Endothelial cell (in vitro differentiated cells): ENCODE measurements at regions not wholly inside any gene's neighbourhood (a gene's known extent, or its start where the extent isn't known, plus 50 kb on each side); places are given as distances from the start of the nearest gene placed in this dataset.
"Not testable (repeated sequence)": the region's sequence is repeated elsewhere in the genome, so short reads cannot be mapped to it uniquely, and the experiment has no call there.

Experiments used
- DNase-seq: peaks from one replicate; pipeline ENCODE4 v3.0.0; 2021; ENCODE audit warnings: low spot score
- H3K27ac Mint-ChIP-seq: one replicate; pipeline ENCODE4 v1.8.0; 2021; ENCODE audit warnings: mixed read lengths, inconsistent platforms; ENCODE audit not compliant: unreplicated experiment
- H3K27me3 Mint-ChIP-seq: one replicate; pipeline ENCODE4 v1.8.0; 2021; ENCODE audit warnings: mild to moderate bottlenecking, moderate library complexity, mixed read lengths, inconsistent platforms; ENCODE audit not compliant: unreplicated experiment
- H3K36me3 Mint-ChIP-seq: one replicate; pipeline ENCODE4 v1.8.0; 2021; ENCODE audit warnings: mild to moderate bottlenecking, low read depth, mixed read lengths, inconsistent platforms; ENCODE audit not compliant: unreplicated experiment
- H3K4me1 Mint-ChIP-seq: one replicate; pipeline ENCODE4 v1.8.0; 2021; ENCODE audit warnings: mild to moderate bottlenecking, mixed read lengths, inconsistent platforms; ENCODE audit not compliant: unreplicated experiment
- H3K4me3 Mint-ChIP-seq: one replicate; pipeline ENCODE4 v1.8.0; 2021; ENCODE audit warnings: mild to moderate bottlenecking, mixed read lengths, inconsistent platforms; ENCODE audit not compliant: unreplicated experiment
- H3K9me3 Mint-ChIP-seq: one replicate; pipeline ENCODE4 v1.8.0; 2021; ENCODE audit warnings: mixed read lengths, inconsistent platforms; ENCODE audit not compliant: unreplicated experiment
- CTCF ChIP-seq: fragments of 200-600 bp; sonication (generic); IDR thresholded peaks from one replicate; pipeline ENCODE4 v1.5.0; 2021; ENCODE audit warnings: antibody characterized with exemption; ENCODE audit not compliant: unreplicated experiment

GRCh38 chr6:76509397-76509796, 436.9 kb upstream of the IMPG1 start:
- DNase-seq: no peak
- no peak overlapping the region for H3K27ac Mint-ChIP-seq
- no peaks in the 10 kb centered on the region for H3K9me3 Mint-ChIP-seq
- no peaks in the 10 kb centered on the region for H3K4me1 Mint-ChIP-seq
- no peaks in the 10 kb centered on the region for H3K36me3 Mint-ChIP-seq
- no peak overlapping the region for H3K4me3 Mint-ChIP-seq
- TF ChIP-seq CTCF: no peak
- no peaks in the 10 kb centered on the region for H3K27me3 Mint-ChIP-seq

GRCh38 chr6:76506808-76507207, 434.3 kb upstream of the IMPG1 start:
- no peak for TF ChIP-seq CTCF
- Mint-ChIP-seq H3K27ac (no peak overlapping the region), H3K27me3 (peaks cover 2% of the 10 kb centered on the region), H3K9me3 (no peaks in the 10 kb centered on the region), H3K4me3 (no peak overlapping the region), H3K36me3 (no peaks in the 10 kb centered on the region), H3K4me1 (no peaks in the 10 kb centered on the region)
- DNase-seq: no peak

- DNase-seq: no peak
- no peak for TF ChIP-seq CTCF
- Mint-ChIP-seq H3K4me3 (no peak overlapping the region), H3K27ac (no peak overlapping the region), H3K27me3 (peaks cover 2% of the 10 kb centered on the region), H3K9me3 (peaks cover 9% of the 10 kb centered on the region), H3K36me3 (peaks cover 8% of the 10 kb centered on the region), H3K4me1 (no peaks in the 10 kb centered on the region)
These were observed 423.4 kb upstream of the IMPG1 start for GRCh38 chr6:76495909-76496308.

- H3K9me3 Mint-ChIP-seq: peaks cover 13% of the 10 kb centered on the region
- DNase-seq, H3K4me1 Mint-ChIP-seq, H3K36me3 Mint-ChIP-seq, H3K27me3 Mint-ChIP-seq, H3K27ac Mint-ChIP-seq, H3K4me3 Mint-ChIP-seq: not testable (repeated sequence)
These were observed 418.9 kb upstream of the IMPG1 start for GRCh38 chr6:76491376-76491775.

GRCh38 chr6:76490456-76490855, 418.0 kb upstream of the IMPG1 start:
- TF ChIP-seq CTCF: no peak
- H3K4me3 Mint-ChIP-seq: no peak overlapping the region
- H3K36me3 Mint-ChIP-seq: peaks cover 8% of the 10 kb centered on the region
- H3K4me1 Mint-ChIP-seq: no peaks in the 10 kb centered on the region
- peaks cover 13% of the 10 kb centered on the region for H3K9me3 Mint-ChIP-seq
- H3K27me3 Mint-ChIP-seq: peaks cover 4% of the 10 kb centered on the region
- H3K27ac Mint-ChIP-seq: no peak overlapping the region
- DNase-seq: no peak

- Mint-ChIP-seq H3K4me1 (no peaks in the 10 kb centered on the region), H3K27ac (no peak overlapping the region), H3K27me3 (no peaks in the 10 kb centered on the region), H3K4me3 (no peak overlapping the region), H3K9me3 (no peaks in the 10 kb centered on the region), H3K36me3 (no peaks in the 10 kb centered on the region)
- DNase-seq: no peak
- no peak for TF ChIP-seq CTCF
These were observed 408.6 kb upstream of the IMPG1 start for GRCh38 chr6:76481101-76481500.
